ENCODE measurements at regions not wholly inside any gene's neighbourhood (a gene's known extent, or its start where the extent isn't known, plus 50 kb on each side); places are given as distances from the start of the nearest gene placed in this dataset.
"Not testable (repeated sequence)": the region's sequence is repeated elsewhere in the genome, so short reads cannot be mapped to it uniquely, and the experiment has no call there.

DNA sequence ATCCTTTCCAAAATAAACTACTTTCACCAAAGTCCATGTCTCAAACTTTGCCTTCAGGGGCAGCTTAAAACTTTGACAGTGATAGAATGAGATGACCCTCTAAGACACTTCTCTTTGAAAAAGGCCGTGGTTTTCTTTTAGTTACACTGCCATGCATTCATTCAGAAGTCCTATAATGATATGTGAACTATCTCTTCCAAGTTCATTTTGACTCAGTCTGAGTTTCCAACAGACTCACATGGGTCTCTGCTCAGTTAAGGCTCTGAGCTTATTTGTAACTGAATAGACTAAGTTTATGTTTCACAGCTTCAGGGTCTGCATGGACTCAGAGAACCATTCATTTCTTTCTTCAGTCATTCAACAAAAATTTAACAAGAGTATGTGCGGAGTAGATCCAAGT lies 208.9 kb upstream of the PRSS1 start:
- no peak for DNase-seq (ENCODE audit: low spot score)
- ATAC-seq, result no peak

DNA sequence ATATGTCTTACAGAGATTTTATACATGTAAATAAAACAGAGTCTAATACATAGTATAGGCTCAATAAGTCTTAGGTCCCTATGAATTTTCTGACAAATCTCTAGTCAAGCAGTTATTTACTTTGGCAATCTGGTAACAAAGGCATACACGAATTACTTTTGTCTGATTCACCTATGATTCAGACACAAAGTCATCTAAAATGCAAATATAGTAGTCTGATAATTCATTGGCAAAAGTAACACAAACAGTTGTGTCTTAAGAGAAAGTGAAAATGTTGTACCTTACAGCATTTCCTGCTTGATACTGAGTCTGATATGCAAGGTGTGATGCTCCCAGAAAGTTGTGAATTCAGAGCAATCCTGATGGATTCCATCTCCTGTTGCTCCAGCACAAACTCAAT lies 209.4 kb upstream of the PRSS1 start:
- DNase-seq (ENCODE audit: low spot score) (no peak), ATAC-seq (no peak)

DNA sequence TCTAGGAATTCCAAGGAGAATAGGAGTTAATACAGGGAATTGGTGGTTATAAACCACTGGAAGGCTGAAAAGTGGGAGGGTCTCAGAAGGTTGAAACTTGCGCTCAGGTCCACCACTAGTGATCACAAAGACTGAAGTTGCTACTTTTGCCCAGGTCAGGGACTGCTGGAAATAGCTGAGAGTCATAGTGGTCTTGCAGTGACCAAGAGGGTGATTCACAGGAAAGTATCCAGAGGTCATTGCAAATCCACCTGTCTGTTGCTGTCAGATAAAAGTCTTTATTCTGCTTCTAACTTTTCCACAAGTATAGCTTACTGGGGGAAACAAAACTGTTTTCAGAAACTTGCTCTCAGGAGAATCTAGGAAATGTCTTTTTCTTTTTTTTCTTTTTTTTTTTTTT lies 211.5 kb upstream of the PRSS1 start:
- ATAC-seq (no peak), DNase-seq (ENCODE audit: low spot score) (no peak)

DNA sequence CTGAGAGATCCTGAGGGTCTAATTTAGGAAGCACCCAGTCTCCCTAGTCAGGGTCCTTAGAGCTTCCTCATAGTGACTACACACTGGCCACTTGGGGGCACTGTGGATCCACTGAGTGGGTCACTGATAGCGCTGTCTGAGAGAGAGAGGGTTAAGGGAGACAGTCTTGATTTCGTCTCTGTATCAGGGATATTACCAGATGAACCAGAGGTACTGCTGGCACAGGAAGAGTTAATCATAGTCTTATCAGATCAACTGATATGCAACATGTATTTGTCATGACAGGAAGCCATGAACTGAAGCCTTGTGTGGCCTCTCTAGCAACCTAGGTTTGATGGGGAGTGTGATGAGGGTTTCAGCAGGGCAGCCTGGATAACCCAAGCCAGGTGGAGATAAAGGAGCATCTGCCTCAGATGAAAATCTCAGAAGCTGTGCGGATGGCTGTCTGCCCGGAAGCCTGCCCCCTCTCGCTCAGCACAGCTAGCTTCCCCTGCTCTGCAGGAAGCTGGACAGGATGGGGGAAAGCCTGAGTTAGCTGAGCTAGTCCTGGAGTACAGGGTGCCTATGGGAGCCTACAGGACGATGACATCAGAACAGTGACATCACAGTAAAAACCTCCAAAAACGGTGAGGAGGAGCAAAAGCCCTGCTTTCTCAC lies 214.0 kb upstream of the PRSS1 start:
- DNase-seq (ENCODE audit: low spot score) (no peak), ATAC-seq (peak; percentile 73)

DNA sequence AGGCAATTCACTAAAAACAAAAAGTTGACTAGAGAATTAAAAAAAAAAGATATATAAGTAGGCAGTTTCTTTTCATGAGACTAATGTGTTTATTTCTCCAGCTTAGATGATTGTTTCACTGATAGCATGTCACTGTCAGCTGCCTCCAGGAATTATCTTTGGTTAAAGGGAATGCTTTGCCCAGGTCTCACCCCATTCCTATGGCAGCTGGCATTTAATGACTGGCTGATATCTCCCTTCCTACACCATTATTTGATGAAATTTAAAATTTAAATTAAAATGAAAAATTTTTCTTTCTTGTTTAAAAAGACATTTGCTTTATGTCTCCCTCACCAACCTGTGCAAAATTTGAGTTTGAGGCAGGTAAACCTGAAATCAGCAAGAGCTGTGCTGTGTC lies 214.5 kb upstream of the PRSS1 start:
- DNase-seq (ENCODE audit: low spot score) (no peak), ATAC-seq (no peak)

DNA sequence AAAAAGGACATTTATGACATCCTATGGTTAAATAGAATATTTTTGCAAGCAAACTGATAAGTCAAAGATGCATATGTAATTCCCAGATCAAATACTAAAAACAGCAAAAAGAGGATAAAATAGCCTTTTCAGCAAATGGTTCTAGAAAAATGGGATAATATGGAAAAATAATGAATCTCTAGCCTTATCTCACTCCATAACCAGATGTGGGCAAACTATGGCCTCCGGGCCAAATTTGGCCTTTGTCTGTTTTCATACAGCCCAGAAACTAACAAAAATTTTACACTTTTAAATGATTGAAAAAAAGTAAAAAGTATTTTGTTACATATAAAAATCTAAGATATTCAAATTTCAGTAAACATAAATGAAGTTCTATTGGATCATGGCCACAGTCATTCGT lies 215.4 kb upstream of the PRSS1 start:
- ATAC-seq (no peak), DNase-seq (ENCODE audit: low spot score) (no peak)

DNA sequence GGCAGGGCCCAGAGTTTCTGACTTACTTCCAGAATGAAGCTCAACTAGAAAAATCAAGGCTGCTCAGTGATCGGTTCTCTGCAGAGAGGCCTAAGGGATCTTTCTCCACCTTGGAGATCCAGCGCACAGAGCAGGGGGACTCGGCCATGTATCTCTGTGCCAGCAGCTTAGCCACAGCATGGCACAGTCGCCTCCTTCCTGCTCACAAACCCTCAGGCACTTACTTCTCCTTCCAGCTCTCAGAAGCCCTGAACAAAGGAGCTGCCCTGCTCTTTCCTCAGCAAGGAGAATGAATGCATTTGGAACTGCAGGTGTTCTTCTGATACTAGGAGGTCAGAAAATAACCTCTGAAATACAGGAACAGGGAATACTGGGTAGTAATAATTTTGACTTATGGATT lies 219.7 kb upstream of the PRSS1 start:
- DNase-seq (ENCODE audit: low spot score), result no peak
- ATAC-seq, result no peak

DNA sequence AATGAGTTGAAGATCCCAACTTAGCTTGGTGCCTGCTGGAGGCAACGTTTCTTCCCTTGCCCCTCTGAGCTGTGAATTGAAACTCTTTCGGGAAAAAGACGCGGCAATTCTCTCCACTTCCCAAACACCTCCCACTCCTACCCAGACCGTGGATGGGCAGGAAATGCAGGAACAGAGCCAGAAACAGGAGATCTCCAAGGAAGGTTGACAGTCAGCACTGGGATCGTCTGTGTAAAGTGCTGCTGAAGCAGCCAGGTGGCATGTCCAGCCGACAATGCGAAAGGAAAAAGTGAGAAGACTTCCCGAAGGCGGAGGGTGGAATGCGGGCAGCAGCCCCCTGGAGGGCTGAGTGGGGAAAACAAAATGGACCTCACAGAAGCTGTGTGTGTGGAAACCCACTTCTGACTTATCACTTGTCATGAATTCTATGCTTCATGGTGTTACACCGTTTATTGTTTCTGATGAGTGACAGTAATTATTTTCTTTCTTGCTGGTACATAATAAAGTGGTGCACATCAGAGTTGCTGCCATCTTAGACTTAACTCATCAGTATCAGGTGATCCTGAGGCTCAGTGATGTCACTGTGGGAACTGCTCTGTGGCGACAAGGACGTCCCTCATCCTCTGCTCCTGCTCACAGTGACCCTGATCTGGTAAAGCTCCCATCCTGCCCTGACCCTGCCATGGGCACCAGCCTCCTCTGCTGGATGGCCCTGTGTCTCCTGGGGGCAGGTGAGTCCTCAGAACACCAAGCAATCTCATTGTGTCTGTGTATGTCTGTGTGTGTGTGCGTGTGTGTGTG lies 220.5 kb upstream of the PRSS1 start:
- DNase-seq (ENCODE audit: low spot score) (no peak), ATAC-seq (no peak)

DNA sequence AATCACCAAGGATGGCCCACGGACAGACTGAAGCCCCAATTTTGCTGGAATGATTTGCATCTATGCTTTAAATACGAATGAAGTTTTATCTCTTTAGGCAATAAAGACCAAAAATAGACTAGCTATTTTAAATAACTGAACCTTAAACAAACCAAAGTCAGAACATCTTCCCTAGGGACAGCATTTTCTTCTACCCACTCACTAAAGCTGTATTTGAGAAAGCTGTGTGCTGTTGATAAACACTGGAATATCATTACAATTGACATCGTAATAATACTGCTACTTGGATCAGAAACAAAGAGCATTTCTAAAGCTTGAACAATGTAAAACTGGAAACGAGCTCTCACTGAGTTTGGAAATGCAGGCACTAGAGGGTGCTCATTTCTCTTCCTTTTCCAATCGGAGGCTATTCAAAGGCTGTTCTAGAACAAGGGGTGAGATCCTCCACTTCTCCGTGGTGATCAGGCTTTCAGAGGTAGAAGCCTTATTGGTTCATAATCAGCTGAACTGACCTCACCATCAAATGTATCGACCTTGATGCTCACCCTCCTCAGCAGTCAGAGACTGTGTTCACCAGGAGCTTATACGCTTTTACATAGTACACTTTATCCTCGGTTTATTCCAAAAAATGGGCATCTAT lies 225.3 kb upstream of the PRSS1 start:
- ATAC-seq (no peak), DNase-seq (ENCODE audit: low spot score) (no peak)

DNA sequence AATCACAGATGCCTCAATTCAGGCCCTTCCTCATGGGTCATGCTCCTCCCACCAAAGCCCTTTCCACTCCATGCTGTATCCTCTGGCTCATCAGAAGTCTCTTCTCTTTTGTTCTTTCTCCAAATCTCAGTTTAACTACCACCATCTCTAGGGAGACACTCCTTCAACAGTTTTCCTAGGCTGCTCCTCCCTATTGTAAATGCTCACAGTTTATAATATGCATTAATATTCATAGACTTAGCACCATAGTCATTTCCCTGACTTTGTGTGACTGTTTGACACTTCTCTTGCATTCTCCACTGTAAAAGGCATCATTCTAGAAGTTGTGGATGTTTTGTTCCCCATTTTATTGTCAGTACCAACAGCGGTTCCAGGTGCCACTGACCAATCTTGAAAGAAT lies 226.5 kb upstream of the PRSS1 start:
- ATAC-seq (no peak), DNase-seq (ENCODE audit: low spot score) (no peak)

DNA sequence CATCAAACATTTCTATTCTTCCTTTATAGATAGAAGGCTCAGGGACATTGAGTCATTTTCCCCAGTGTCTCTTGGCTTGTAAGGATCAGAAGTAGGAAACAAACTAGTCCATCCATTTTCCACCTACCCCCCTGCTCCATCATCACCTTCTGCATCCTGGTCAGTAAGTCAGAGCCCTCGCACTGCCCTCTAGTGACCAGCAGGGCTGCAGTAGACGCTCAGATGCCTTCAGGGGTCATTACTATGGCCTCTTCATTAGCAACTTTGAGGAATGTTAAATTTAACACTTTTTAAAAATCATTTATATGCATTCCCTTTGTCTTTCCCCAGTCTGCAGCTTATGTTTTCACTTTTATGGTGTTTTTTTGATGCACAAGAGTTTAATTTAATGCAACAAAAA lies 228.4 kb upstream of the PRSS1 start:
- ATAC-seq, result peak; percentile 72
- not testable (repeated sequence) for DNase-seq (ENCODE audit: low spot score)

DNA sequence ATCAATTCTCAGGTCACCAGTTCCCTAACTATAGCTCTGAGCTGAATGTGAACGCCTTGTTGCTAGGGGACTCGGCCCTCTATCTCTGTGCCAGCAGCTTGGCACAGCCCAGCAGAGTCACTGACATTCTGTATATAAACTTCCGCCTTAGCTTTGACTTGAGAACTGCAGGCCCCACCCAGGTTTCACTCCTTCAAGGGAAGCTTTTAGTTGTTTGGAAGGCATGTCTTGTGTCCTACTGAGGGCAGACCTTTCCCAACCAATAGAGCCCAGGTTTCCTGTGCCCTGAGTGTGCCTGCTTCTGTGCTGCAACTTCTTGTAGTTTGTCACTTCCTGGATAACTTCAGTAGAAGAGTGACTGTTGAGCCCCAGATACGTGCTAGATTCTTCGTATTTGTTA lies 228.8 kb upstream of the PRSS1 start:
- not testable (repeated sequence) for ATAC-seq; DNase-seq (ENCODE audit: low spot score)

DNA sequence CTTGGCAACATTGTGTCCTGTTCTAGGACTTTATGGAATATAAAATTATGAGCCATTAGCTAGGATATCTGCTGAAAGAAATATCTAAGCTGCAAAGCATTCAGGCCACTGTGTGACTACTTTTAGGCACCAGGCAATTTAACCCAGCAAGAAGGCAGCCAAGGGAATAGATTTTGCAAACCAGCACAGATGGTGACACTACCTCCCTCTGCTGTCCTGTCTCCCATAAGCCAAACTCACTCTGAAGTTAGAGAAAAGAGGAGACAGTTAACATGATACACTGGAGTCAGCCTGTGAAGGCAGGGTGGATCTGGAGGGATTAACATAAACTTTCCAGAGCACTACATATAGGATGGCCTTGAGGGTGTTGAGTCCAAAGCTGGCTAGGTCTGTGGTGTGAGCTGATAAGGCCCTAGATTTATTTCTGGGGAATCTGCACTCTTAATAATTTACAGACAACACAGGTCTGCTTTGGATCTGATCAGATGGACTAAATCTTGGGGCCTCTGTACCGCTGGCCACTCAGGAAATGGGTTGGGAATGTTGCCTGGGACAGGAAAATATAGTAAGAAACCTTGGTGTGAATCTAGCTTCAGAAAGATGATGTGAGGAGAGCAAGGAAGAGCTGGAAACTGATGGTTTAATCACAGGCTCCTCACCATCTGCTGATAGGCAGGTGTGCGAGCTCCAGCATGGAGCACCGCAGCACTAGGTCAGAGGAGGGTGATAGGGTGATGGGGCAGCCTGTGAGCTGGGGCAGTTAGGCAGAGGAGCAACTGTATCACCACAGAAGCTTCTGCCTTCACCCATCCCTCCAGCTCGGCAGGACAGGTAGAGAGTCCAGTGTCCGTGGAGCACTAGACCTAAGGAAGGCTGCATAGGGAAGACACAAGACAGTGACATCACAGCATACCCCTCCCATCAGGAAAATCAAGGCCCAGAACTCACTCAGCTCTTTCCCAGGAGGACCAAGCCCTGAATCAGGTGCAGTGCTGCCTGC lies 229.9 kb upstream of the PRSS1 start:
- ATAC-seq (no peak), DNase-seq (ENCODE audit: low spot score) (no peak)

DNA sequence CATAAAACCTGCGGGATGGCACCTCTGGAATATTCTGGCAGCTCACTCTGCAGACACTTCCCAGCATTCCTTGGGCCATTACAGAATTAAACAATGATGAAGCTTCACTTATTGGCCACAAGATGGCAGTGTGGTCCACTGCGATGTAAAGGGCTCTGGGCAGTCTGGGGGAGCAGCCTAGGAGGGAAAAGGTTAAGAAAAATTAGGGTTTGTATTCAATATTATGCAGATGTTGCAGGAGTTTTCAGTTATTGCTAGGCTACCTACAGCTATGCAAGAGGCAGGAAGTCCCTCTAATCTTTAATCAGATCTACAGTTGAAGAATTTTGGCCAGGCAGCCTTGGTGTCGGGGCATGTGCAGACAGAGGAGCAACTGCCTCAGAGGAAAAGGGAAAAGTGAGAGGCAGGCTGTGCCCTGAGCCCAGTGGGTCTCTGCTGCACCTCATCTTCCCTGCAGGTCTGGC lies 233.2 kb upstream of the PRSS1 start:
- DNase-seq (ENCODE audit: low spot score), result no peak
- ATAC-seq, result peak; percentile 98

DNA sequence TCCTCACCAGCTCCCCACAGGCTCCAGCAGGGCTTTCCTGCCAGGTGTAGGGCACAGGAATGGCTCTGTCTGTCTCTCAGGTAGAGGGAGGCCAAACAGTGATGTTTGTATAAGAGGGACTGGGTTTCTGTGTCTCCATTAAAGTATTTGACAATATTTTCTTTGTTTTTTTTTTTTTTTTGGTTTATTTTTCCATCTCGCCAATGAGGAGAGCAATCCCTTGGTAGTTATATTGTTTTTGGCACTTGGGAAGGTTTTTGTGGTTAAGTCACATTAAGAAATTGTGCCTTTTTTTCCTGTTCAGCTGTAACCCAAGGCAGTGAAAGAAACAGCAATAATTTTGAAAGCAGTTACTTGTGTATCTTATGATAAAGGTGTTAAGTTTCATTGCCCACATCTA lies 234.6 kb upstream of the PRSS1 start:
- not testable (repeated sequence) for ATAC-seq

DNA sequence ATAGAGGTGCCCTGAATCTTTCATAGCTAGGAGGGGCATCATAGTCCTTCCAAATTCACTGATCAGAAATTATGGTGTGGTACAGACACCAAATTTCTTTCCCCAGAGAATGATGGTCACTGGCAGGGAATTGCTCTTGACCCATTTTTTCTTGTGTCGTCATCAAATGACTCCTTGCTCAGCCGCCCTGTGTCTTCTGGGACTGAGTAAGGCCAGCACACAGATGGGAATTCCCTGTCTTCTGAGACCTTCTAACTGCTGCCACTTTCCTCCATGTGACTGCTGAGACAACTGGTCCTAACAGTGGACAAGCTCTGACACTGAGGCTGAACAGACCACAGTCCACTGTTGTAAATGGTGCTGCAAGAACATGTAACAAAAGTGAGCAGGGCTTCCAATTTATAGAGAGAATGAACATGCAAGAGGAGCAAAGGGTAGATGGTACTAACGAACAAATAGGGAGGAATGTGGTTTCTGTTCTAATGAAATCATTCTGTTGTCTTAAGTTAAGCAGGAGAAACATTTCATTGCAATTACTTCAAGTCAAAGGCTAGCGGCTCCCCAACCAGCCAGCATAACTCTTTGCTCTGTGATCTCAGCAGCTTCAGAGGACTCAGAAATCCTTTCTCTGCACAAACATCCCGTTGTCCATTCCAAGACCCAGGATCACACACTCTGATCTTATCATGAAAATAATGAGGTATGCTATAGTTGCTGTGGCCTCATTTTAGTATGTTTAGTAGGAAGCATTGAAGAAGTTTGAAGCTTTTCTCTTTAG lies 235.9 kb upstream of the PRSS1 start:
- no peak for ATAC-seq

More for the DNA sequence above, 234.6 kb upstream of the PRSS1 start:
- not testable (repeated sequence) for DNase-seq (ENCODE audit: low spot score)

DNA sequence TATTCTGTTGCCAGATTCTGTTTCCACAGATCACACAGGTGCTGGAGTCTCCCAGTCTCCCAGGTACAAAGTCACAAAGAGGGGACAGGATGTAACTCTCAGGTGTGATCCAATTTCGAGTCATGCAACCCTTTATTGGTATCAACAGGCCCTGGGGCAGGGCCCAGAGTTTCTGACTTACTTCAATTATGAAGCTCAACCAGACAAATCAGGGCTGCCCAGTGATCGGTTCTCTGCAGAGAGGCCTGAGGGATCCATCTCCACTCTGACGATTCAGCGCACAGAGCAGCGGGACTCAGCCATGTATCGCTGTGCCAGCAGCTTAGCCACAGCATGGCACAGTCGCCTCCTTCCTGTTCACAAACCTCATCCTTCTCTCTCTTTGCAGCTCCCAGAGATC lies 237.5 kb upstream of the PRSS1 start:
- DNase-seq (ENCODE audit: low spot score), result no peak
- no peak for ATAC-seq

More for the DNA sequence above, 235.9 kb upstream of the PRSS1 start:
- no peak for DNase-seq (ENCODE audit: low spot score)

DNA sequence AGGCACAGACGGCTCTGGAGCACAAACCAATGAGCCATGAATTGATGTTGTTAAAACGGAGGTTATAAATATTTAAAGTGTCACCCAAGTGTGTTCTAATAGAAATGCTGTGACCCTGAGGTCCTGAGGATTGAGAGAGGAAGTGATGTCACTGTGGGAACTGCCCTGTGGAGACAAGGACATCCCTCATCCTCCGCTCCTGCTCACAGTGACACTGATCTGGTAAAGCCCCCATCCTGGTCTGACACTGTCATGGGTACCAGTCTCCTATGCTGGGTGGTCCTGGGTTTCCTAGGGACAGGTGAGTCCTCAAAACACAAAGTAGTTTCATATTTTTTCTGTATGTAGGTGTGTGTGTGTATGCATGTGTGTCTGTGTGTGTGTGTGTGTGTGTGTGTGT lies 237.9 kb upstream of the PRSS1 start:
- ATAC-seq, result no peak
- DNase-seq (ENCODE audit: low spot score), result no peak

DNA sequence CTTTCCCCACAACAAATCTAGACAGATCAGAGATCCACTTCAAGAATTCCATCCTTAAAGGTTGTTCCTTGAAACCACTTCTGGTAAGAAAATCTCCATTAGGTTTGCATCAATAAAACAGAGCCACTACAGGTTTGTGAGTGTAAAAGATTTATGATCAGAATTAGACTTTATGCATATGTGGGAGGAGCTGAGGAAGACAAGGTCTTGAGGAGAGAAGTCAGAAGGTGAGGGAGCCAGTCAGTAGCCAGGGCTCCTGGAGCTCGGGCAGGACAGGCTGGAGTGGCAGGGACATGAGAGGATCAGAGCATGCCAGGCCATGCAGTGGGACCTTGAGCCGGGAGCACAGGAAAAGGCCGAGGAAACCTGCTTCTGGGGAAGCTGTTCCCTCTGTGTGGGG lies 240.0 kb upstream of the PRSS1 start:
- not testable (repeated sequence) for ATAC-seq

DNA sequence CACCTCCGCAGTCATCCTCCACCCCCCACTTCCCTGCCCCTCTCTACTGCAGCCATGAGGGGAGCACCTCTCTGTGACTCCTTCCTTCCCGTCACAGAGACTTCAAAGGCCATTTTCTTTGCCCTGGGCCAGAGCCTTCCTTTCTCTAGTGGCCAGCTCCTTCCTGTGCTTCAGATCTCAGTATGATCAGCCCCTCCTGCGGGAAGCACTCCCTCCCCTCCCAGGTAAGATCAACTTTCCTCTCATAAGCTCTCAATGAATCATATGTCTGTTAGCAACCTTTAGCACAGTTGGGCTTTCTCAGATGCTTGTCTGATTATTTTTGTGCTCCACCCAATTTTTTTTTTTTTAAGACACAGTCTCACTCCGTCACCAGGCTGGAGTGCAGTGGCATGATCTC lies 241.0 kb upstream of the PRSS1 start:
- DNase-seq (ENCODE audit: low spot score) (no peak), ATAC-seq (no peak)

More for the DNA sequence above, 240.0 kb upstream of the PRSS1 start:
- DNase-seq (ENCODE audit: low spot score), result not testable (repeated sequence)
